WTC11 (cell line): ENCODE measurements at regions not wholly inside any gene's neighbourhood (a gene's known extent, or its start where the extent isn't known, plus 50 kb on each side); places are given as distances from the start of the nearest gene placed in this dataset.

Source experiments
- SP1 ChIP-seq: sonication (generic); formaldehyde crosslinking; conservative IDR thresholded peaks from 2 replicates; pipeline ENCODE4 v1.8.1; 2022; ENCODE audit warnings: missing genetic modification reagents
- ZNF138 ChIP-seq: sonication (generic); formaldehyde crosslinking; conservative IDR thresholded peaks from 2 replicates; pipeline ENCODE4 v1.8.1; 2022; ENCODE audit warnings: mild to moderate bottlenecking, moderate library complexity, missing genetic modification reagents
- TF ChIP-seq, protein P1 (sequence below): fragments of 200-600 bp; IDR thresholded peaks from 2 replicates; pipeline ENCODE4 v1.8.0; 2022; ENCODE audit warnings: antibody characterized with exemption

DNA sequence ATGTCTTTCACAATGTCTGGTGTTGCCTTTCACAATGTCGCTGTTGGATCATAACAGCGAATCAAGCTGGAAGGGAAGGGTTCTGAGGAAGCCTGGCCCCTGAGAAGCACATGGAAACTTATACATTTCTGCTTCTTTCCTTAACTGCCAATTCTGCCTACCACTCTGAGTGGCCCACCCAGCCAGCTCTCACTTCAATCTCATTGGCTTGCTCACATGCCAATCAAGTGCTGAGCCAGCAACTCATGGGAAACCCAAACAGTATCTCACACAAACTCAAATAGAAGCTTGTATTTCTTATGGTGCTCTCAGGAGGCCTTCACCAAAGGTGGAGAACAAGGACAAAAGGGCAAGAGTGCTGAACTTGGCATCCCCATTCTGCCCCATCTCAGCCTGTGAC lies 117.4 kb upstream of the GPR26 start:
- TF ChIP-seq, protein P1, sequence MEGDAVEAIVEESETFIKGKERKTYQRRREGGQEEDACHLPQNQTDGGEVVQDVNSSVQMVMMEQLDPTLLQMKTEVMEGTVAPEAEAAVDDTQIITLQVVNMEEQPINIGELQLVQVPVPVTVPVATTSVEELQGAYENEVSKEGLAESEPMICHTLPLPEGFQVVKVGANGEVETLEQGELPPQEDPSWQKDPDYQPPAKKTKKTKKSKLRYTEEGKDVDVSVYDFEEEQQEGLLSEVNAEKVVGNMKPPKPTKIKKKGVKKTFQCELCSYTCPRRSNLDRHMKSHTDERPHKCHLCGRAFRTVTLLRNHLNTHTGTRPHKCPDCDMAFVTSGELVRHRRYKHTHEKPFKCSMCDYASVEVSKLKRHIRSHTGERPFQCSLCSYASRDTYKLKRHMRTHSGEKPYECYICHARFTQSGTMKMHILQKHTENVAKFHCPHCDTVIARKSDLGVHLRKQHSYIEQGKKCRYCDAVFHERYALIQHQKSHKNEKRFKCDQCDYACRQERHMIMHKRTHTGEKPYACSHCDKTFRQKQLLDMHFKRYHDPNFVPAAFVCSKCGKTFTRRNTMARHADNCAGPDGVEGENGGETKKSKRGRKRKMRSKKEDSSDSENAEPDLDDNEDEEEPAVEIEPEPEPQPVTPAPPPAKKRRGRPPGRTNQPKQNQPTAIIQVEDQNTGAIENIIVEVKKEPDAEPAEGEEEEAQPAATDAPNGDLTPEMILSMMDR = no peak
- TF ChIP-seq SP1 (CRISPR knock-in tag) = no peak
- TF ChIP-seq ZNF138 (CRISPR knock-in tag) = no peak
